Suprapubic skin (tissue), 4 donors: ENCODE measurements at regions not wholly inside any gene's neighbourhood (a gene's known extent, or its start where the extent isn't known, plus 50 kb on each side); places are given as distances from the start of the nearest gene placed in this dataset.

Experiments used
- DNase-seq, 2 donors: peaks; one replicate each; pipeline ENCODE4 v3.0.0-alpha.2; 2019; ENCODE audit warnings: low spot score in 2 of 2
- H3K27ac ChIP-seq: fragments of 200-600 bp; sonication (generic); one replicate; pipeline ENCODE4 v1.5.1; 2019
- H3K27me3 ChIP-seq: fragments of 200-600 bp; sonication (generic); one replicate; pipeline ENCODE4 v1.5.1; 2019
- H3K36me3 ChIP-seq: fragments of 200-600 bp; sonication (generic); one replicate; pipeline ENCODE4 v1.5.1; 2019
- H3K4me1 ChIP-seq: fragments of 200-600 bp; sonication (generic); one replicate; pipeline ENCODE4 v1.5.1; 2019
- H3K4me3 ChIP-seq: fragments of 200-600 bp; sonication (generic); one replicate; pipeline ENCODE4 v1.5.1; 2019; ENCODE audit warnings: mild to moderate bottlenecking
- H3K9me3 ChIP-seq: fragments of 200-600 bp; sonication (generic); one replicate; pipeline ENCODE4 v1.5.1; 2019
- EP300 ChIP-seq: sonication (generic); formaldehyde crosslinking; IDR thresholded peaks from one replicate; pipeline ENCODE4 v1.6.1; 2017; ENCODE audit warnings: antibody characterized with exemption
- POLR2A ChIP-seq, 2 donors: fragments of 450-650 bp; IDR thresholded peaks; one replicate each; pipeline ENCODE4 v1.6.1; 2017; ENCODE audit warnings: antibody characterized with exemption in 2 of 2, mild to moderate bottlenecking in 2 of 2, moderate library complexity in 2 of 2
- POLR2AphosphoS5 ChIP-seq, 3 donors: sonication (generic); formaldehyde crosslinking; IDR thresholded peaks; one replicate each; pipeline ENCODE4 v1.6.1; 2017; ENCODE audit warnings: antibody characterized with exemption in 3 of 3
- WGBS: methylation state at CpG from one replicate; pipeline ENCODE4 v1.1.5; 2018; 5-methylcytosine and 5-hydroxymethylcytosine counted together
- TF ChIP-seq, protein P1 (sequence below), 2 donors: fragments of 200-600 bp in 1 of 2; fragments of 450-650 bp in 1 of 2; sonication (generic) in 1 of 2; IDR thresholded peaks; one replicate each; pipeline ENCODE4 v1.5.1; 2016 to 2019; ENCODE audit warnings: antibody characterized with exemption in 2 of 2, mild to moderate bottlenecking in 1 of 2, moderate library complexity in 1 of 2

DNA sequence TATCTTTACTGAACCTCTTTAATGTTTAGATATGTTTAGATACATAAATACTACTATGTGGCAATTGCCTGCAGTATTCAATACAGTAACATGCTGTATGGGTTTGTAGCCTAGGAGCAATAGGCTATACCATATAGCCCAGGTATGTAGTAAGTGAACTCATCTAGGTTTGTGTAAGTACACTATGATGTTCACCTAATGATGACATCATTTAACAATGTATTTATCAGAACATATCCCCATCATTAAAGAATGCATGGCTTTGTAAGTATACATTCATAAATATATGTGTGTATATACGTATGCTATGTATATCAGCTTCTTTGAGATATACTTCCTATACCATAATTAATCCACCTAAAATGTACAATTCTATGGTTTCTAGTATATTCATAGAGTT lies 631.2 kb upstream of the MAN1A1 start:
- H3K27ac ChIP-seq = no peak overlapping the region
- TF ChIP-seq POLR2AphosphoS5 (IDR thresholded peaks at IDR 0.05) (no peak), EP300 (no peak), POLR2A (IDR thresholded peaks at IDR 0.05) (no peak)
- TF ChIP-seq, protein P1, sequence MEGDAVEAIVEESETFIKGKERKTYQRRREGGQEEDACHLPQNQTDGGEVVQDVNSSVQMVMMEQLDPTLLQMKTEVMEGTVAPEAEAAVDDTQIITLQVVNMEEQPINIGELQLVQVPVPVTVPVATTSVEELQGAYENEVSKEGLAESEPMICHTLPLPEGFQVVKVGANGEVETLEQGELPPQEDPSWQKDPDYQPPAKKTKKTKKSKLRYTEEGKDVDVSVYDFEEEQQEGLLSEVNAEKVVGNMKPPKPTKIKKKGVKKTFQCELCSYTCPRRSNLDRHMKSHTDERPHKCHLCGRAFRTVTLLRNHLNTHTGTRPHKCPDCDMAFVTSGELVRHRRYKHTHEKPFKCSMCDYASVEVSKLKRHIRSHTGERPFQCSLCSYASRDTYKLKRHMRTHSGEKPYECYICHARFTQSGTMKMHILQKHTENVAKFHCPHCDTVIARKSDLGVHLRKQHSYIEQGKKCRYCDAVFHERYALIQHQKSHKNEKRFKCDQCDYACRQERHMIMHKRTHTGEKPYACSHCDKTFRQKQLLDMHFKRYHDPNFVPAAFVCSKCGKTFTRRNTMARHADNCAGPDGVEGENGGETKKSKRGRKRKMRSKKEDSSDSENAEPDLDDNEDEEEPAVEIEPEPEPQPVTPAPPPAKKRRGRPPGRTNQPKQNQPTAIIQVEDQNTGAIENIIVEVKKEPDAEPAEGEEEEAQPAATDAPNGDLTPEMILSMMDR (IDR thresholded peaks at IDR 0.05) = no peak
- no peaks in the 10 kb centered on the region for H3K9me3 ChIP-seq
- no peaks in the 10 kb centered on the region for H3K27me3 ChIP-seq
- H3K4me3 ChIP-seq = no peak overlapping the region
- H3K4me1 ChIP-seq = no peaks in the 10 kb centered on the region
- 89% methylated on average over 1 of the region's 1 CpG for WGBS
- DNase-seq = no peak
- no peaks in the 10 kb centered on the region for H3K36me3 ChIP-seq

DNA sequence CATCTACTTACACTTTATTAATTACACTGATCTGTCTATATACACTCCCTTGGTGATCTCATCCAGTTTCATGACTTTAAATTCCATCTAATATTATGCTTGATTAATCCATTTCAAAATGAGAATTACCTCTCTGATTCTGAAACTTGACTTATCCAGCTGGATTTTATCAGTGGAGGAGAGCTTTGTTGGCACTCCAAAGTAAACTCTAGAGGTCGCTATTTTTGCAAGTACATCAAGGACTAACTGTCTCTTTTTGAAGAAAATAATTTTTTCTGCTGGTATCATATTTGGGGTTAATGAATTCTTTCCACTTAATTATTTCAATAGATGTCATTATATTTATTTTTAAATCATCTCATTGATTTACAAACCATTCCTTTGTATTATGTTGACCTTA lies 630.3 kb upstream of the MAN1A1 start:
- Histone ChIP-seq H3K27ac (no peak overlapping the region), H3K4me3 (no peak overlapping the region), H3K9me3 (no peaks in the 10 kb centered on the region), H3K4me1 (no peaks in the 10 kb centered on the region), H3K36me3 (no peaks in the 10 kb centered on the region), H3K27me3 (no peaks in the 10 kb centered on the region)
- WGBS = 27% methylated on average over 1 of the region's 1 CpG
- TF ChIP-seq, protein P1 (IDR thresholded peaks at IDR 0.05) = no peak
- TF ChIP-seq POLR2A (IDR thresholded peaks at IDR 0.05) (no peak), EP300 (no peak), POLR2AphosphoS5 (IDR thresholded peaks at IDR 0.05) (no peak)
- no peak for DNase-seq

DNA sequence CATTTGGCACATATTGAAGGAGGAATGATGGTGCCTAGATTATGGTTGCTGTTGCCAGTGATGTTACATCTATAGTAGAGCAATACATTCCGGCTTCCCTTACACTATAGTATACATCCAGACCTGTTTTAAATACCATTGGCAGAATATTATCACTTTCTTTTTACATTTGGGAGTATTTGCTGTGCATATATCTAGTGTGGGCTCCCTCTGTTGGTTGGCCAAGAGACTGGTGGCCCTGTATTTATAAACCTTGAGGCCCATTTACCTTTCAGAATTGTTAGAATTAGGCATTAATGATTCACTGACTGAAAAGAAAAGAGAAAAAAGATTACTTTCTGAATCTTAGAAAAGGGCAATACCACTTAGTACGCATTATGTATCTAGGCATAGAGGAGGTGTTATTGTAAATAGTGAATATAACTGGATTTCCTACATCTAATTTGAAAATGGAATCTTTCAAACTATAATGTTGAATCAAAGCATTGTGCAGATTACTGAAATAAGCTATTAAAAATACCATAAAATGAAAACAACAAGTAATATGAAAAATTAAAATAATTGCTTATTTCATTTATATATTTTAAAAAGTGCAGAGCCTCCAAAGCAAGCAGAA lies 628.8 kb upstream of the MAN1A1 start:
- Histone ChIP-seq H3K4me3 (no peak overlapping the region), H3K9me3 (no peaks in the 10 kb centered on the region), H3K36me3 (no peaks in the 10 kb centered on the region), H3K4me1 (no peaks in the 10 kb centered on the region), H3K27ac (no peak overlapping the region), H3K27me3 (no peaks in the 10 kb centered on the region)
- no peak for DNase-seq
- no peak for TF ChIP-seq EP300
- TF ChIP-seq, protein P1 (IDR thresholded peaks at IDR 0.05) = peak; percentile 7 to 33
- 70% methylated on average over 2 of the region's 2 CpGs for WGBS

- H3K9me3 ChIP-seq = no peaks in the 10 kb centered on the region
- H3K27ac ChIP-seq = no peak overlapping the region
- H3K4me1 ChIP-seq = no peaks in the 10 kb centered on the region
- WGBS = 92% methylated on average over 6 of the region's 6 CpGs
- H3K4me3 ChIP-seq = no peak overlapping the region
- H3K36me3 ChIP-seq = no peaks in the 10 kb centered on the region
- H3K27me3 ChIP-seq = no peaks in the 10 kb centered on the region
- DNase-seq = no peak
- TF ChIP-seq, protein P1 (IDR thresholded peaks at IDR 0.05) = no peak
- TF ChIP-seq POLR2A (IDR thresholded peaks at IDR 0.05) (no peak), POLR2AphosphoS5 (IDR thresholded peaks at IDR 0.05) (no peak), EP300 (no peak)
Observed at GRCh38 chr6:119974430-119975159, 625.0 kb upstream of the MAN1A1 start.

DNA sequence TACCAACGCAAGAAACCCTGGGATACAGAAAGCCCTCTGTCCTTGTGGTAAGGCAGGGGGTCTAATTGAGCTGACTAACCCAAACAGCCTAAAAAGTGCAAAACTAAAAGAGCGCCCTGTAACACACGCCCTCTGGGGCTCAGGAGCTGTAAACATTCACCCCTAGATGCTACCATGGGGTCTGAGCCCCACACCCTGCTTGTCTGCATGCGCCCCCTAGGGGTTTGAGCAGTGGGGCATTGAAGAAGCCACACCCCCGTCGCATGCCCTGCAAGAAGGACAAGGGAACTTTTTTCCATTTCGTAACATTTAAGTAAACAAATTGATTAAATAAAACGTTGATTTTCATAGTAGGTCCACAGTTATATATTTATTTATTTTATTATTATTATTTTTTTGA lies 616.9 kb upstream of the MAN1A1 start:
- 89% methylated on average over 8 of the region's 8 CpGs for WGBS
- DNase-seq = no peak
- H3K9me3 ChIP-seq = no peaks in the 10 kb centered on the region

More for the DNA sequence above, 616.9 kb upstream of the MAN1A1 start:
- Histone ChIP-seq H3K36me3 (no peaks in the 10 kb centered on the region), H3K4me1 (no peaks in the 10 kb centered on the region), H3K27me3 (no peaks in the 10 kb centered on the region), H3K27ac (no peak overlapping the region), H3K4me3 (no peak overlapping the region)
- TF ChIP-seq POLR2A (IDR thresholded peaks at IDR 0.05) = no peak
- no peak for TF ChIP-seq EP300
- TF ChIP-seq, protein P1 (IDR thresholded peaks at IDR 0.05) = no peak
- no peak for TF ChIP-seq POLR2AphosphoS5 (IDR thresholded peaks at IDR 0.05)
